Transverse colon (tissue), 4 donors: ENCODE measurements at regions not wholly inside any gene's neighbourhood (a gene's known extent, or its start where the extent isn't known, plus 50 kb on each side); places are given as distances from the start of the nearest gene placed in this dataset.

Experiments used
- DNase-seq: peaks from one replicate; pipeline ENCODE4 v3.0.0-alpha.2; 2019
- H3K27ac ChIP-seq, 4 donors: fragments of 200-600 bp; sonication (generic); 2 replicates each; pipeline ENCODE4 v1.5.1; 2016 to 2018; ENCODE audit warnings: inconsistent platforms in 4 of 4
- H3K27me3 ChIP-seq: fragments of 200-600 bp; sonication (generic); 2 replicates; pipeline ENCODE4 v1.5.1; 2017; ENCODE audit warnings: inconsistent platforms
- H3K36me3 ChIP-seq, 4 donors: fragments of 200-600 bp; sonication (generic); 2 replicates each; pipeline ENCODE4 v1.5.1; 2017 to 2019; ENCODE audit warnings: inconsistent platforms in 4 of 4
- H3K4me1 ChIP-seq, 4 donors: fragments of 200-600 bp; sonication (generic); 2 replicates each; pipeline ENCODE4 v1.5.1; 2017 to 2020; ENCODE audit warnings: inconsistent platforms in 4 of 4
- H3K4me3 ChIP-seq, 4 donors: fragments of 200-600 bp; sonication (generic); 1 replicate in 1 of 4; 2 replicates in 3 of 4; pipeline versions ENCODE4 v1.5.1 to v1.6.1; 2017 to 2019; ENCODE audit warnings: inconsistent platforms in 4 of 4
- H3K9me3 ChIP-seq, 2 donors: fragments of 200-600 bp; sonication (generic); 2 replicates each; pipeline ENCODE4 v1.5.1; 2017 to 2019; ENCODE audit warnings: inconsistent platforms in 2 of 2
- CTCF ChIP-seq, 5 experiments: fragments of 200-600 bp in 3 of 5; fragments of 450-650 bp in 2 of 5; sonication (generic) in 3 of 5; IDR thresholded peaks; 1 replicate in 2 of 5; 2 replicates in 3 of 5; pipeline ENCODE4 v1.5.1; 2016 to 2017; ENCODE audit warnings: antibody characterized with exemption in 5 of 5, inconsistent platforms in 3 of 5, mild to moderate bottlenecking in 2 of 5, moderate library complexity in 1 of 5
- EP300 ChIP-seq: sonication (generic); formaldehyde crosslinking; IDR thresholded peaks from one replicate; pipeline ENCODE4 v1.6.1; 2017; ENCODE audit warnings: antibody characterized with exemption, low read depth
- POLR2A ChIP-seq: fragments of 450-650 bp; IDR thresholded peaks from one replicate; pipeline ENCODE4 v1.6.1; 2016; ENCODE audit warnings: antibody characterized with exemption, mild to moderate bottlenecking, moderate library complexity
- POLR2AphosphoS5 ChIP-seq, 3 donors: sonication (generic); formaldehyde crosslinking; IDR thresholded peaks; one replicate each; pipeline ENCODE4 v1.6.1; 2016; ENCODE audit warnings: antibody characterized with exemption in 3 of 3
- WGBS, 2 donors: methylation state at CpG; one replicate each; pipeline ENCODE4 v1.1.5; 2018; ENCODE audit warnings: low coverage in 1 of 2; 5-methylcytosine and 5-hydroxymethylcytosine counted together
- in situ Hi-C, 4 donors: fragments of 200-750 bp; cut with MboI; loops; one replicate each; pipeline versions ENCODE4 v1.15.0 to v1.15.1; 2017; ENCODE audit warnings: low sequenced_read_pairs in 3 of 4, low pct_ligation_motif_present in 1 of 4, low pct_unique_long_range_greater_than_20kb in 1 of 4
- intact Hi-C: fragments of 100-400 bp; cut with DNase I; formaldehyde crosslinking; loops from one replicate; pipeline ENCODE4 v1.15.1; 2023; ENCODE audit warnings: low total_unique reads

- in situ Hi-C loops = no loop called here
Observed at GRCh38 chr11:13168271-13168670, 109.3 kb upstream of the BMAL1 start.

DNA sequence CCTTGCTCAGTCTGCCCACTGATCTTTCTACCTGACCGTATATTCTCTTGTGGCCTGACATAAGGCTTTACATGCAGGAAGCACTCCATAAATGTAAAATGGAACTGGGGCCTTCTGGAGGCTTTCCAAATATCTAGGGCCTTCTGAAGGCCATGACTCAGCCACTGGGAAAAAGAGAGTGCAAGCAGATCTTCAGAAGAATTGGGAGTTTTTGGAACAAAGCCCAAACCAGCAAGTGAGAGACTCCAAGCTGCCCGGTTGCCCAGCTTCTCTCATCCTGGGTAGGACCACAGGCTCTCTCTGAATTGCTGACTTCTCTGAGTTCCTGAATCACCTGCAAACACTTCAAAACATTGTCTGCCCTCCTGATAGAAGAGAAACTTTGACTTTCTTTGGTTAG, 107.9 kb upstream of the BMAL1 start:
- Histone ChIP-seq H3K9me3 (no peaks in the 10 kb centered on the region), H3K27me3 (no peaks in the 10 kb centered on the region), H3K4me3 (no peak overlapping the region), H3K36me3 (no peaks in the 10 kb centered on the region), H3K4me1 (no peaks in the 10 kb centered on the region), H3K27ac (no peak overlapping the region)
- no peak for DNase-seq
- in situ Hi-C loops (loop anchor here in 1 of 4 donors (10.0 kb wide), 1 partner anchor 195 kb away; no protein-coding TSS in a partner anchor), intact Hi-C loops (no loop called here)
- WGBS, 2 donors = 53% methylated on average over 2 of the region's 2 CpGs; no CpG with 5 or more reads in 1 of the 2 donors
- no peak for TF ChIP-seq EP300
- TF ChIP-seq CTCF (IDR thresholded peaks at IDR 0.05) = no peak
- no peak for TF ChIP-seq POLR2A
- TF ChIP-seq POLR2AphosphoS5 (IDR thresholded peaks at IDR 0.05) = no peak

More at GRCh38 chr11:13168271-13168670, 109.3 kb upstream of the BMAL1 start:
- TF ChIP-seq POLR2A (no peak), EP300 (no peak), CTCF (IDR thresholded peaks at IDR 0.05) (no peak), POLR2AphosphoS5 (IDR thresholded peaks at IDR 0.05) (no peak)
- no peak for DNase-seq
- WGBS, 2 donors = 65% methylated on average over 4 of the region's 4 CpGs; no CpG with 5 or more reads in 1 of the 2 donors
- Histone ChIP-seq H3K9me3 (no peaks in the 10 kb centered on the region), H3K27ac (no peak overlapping the region), H3K36me3 (no peaks in the 10 kb centered on the region), H3K4me1 (no peaks in the 10 kb centered on the region), H3K4me3 (no peak overlapping the region), H3K27me3 (no peaks in the 10 kb centered on the region)
- intact Hi-C loops = no loop called here

DNA sequence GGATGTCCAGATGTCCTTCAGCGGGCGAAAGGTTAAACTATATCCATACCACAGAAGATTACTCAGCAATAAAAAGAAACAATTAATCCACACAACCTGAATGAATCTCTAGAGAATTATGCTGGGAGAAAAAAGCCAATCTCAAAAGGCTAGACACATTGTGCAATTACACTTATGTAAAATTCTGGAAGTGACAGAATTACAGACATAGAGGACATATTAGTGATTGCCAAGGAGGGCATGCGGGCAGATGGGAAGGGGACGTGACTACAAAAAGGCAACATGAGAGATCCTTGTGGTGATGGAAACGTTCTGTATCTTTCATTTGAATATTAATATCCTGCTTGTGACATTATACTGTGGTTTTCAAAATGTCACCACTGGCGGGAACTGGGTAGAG, 103.5 kb upstream of the BMAL1 start:
- H3K27ac ChIP-seq = no peak overlapping the region
- WGBS, 2 donors = 72 to 81% methylated on average over 6 of the region's 6 CpGs
- in situ Hi-C loops (loop anchor here in 1 of 4 donors (10.0 kb wide), 1 partner anchor 199 kb away; no protein-coding TSS in a partner anchor), intact Hi-C loops (no loop called here)
- H3K27me3 ChIP-seq = no peaks in the 10 kb centered on the region
- DNase-seq = no peak
- H3K4me1 ChIP-seq = no peaks in the 10 kb centered on the region
- H3K4me3 ChIP-seq = no peak overlapping the region
- no peaks in the 10 kb centered on the region for H3K36me3 ChIP-seq
- no peaks in the 10 kb centered on the region for H3K9me3 ChIP-seq
- TF ChIP-seq POLR2AphosphoS5 (IDR thresholded peaks at IDR 0.05) (no peak), EP300 (no peak), CTCF (IDR thresholded peaks at IDR 0.05) (no peak), POLR2A (no peak)

DNA sequence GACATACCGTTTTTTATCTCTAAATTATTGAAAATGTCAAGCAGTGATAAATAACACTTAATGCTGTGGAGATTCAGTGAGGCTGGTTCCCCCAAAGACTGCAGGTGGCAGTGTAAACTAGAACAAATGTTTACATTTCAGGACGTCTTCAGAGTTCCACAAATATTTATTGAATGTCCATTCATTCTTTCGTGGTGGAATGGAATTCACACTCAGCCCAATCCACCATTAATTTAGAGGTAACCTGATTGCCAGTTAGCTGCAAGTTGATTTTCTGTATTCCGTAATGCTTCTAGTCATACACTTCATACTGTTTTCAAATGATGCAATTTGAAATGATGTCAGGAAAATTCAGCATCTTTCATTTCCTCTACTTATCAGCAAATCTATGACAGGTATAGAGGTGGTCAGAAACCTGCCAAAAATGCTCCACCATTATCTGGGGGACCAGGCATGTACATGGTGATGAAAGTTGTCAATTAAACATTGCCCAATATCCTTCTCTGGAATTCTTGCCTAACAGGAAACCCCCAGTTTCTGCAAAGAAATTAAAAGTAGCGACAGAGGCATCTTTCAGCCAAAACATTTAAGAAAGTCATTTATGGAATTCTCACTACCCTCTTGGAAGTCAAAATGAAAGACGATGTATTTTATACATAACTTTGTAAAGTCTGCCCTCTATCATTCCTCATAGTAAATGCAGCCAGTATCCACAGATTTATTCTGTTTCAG, 94.3 kb upstream of the BMAL1 start:
- Histone ChIP-seq H3K4me1 (peaks cover 0 to 9% (median 3%) of the 10 kb centered on the region in 4 donors), H3K9me3 (peaks cover 4 to 9% of the 10 kb centered on the region in 2 donors), H3K36me3 (no peaks in the 10 kb centered on the region), H3K27ac (no peak overlapping the region), H3K27me3 (no peaks in the 10 kb centered on the region), H3K4me3 (no peak overlapping the region)
- intact Hi-C loops (no loop called here), in situ Hi-C loops (loop anchor here in 2 of 4 donors (10.0 kb wide), 1 partner anchor 218 kb away; no protein-coding TSS in a partner anchor)
- TF ChIP-seq POLR2A = no peak
- peak in 4 of 5 experiments; percentile 35 to 52 (median 41) for TF ChIP-seq CTCF (IDR thresholded peaks at IDR 0.05)
- no peak for DNase-seq
- 10% methylated on average over 6 of the region's 6 CpGs for WGBS, 2 donors
